ENCODE measurements at regions not wholly inside any gene's neighbourhood (a gene's known extent, or its start where the extent isn't known, plus 50 kb on each side); places are given as distances from the start of the nearest gene placed in this dataset.

- Histone ChIP-seq H3K27ac (ENCODE audit: low read length in 2 of 2) (no peak overlapping the region), H3K4me2 (replicated peaks; ENCODE audit: low read depth, low read length, poor library complexity, severe bottlenecking) (no peak overlapping the region), H3K36me3 (replicated peaks in 1 of 2; ENCODE audit: control extremely low read depth in 1 of 2, control insufficient read depth in 1 of 2, extremely low read depth in 1 of 2, insufficient read depth in 2 of 2, low read length in 1 of 2) (no peaks in the 10 kb centered on the region), H3K9ac (ENCODE audit: low read length) (no peak overlapping the region), H3K27me3 (replicated peaks in 1 of 4; ENCODE audit: control extremely low read depth in 1 of 4, control insufficient read depth in 3 of 4, insufficient read depth in 4 of 4, low read length in 3 of 4) (peaks cover 0 to 7% (median 1%) of the 10 kb centered on the region in 4 experiments), H4K20me1 (ENCODE audit: control insufficient read depth, insufficient read depth, low read length, poor library complexity, severe bottlenecking) (no peaks in the 10 kb centered on the region), H3K9me3 (ENCODE audit: control extremely low read depth in 1 of 3, control insufficient read depth in 2 of 3, insufficient read depth in 1 of 3, low read length in 2 of 3) (no peaks in the 10 kb centered on the region), H3K4me3 (ENCODE audit: control extremely low read depth in 1 of 5, extremely low read depth in 1 of 5, insufficient read depth in 1 of 5, low read depth in 2 of 5, low read length in 4 of 5) (no peak overlapping the region), H3K79me2 (ENCODE audit: control insufficient read depth, insufficient read depth, low read length) (no peaks in the 10 kb centered on the region), H3K4me1 (ENCODE audit: control insufficient read depth in 2 of 2, insufficient read depth in 2 of 2, low read length in 2 of 2) (peaks cover 0 to 3% of the 10 kb centered on the region in 2 donors), H2AFZ (ENCODE audit: insufficient read depth, low read depth, low read length, poor library complexity, severe bottlenecking) (no peak overlapping the region)
- peaks cover 25% of the 10 kb centered on the region for H3K27me3 Mint-ChIP-seq
- no CpG with 5 or more reads among the region's 2 CpGs for WGBS (ENCODE audit: insufficient coverage)
- peaks cover 8% of the 10 kb centered on the region for H3K4me1 Mint-ChIP-seq
- ChIA-PET CTCF (no interaction called here), POLR2A (no interaction called here)
- DNase-seq (no peak), ATAC-seq (ENCODE audit: low read depth) (no peak)
- H3K9me3 Mint-ChIP-seq (ENCODE audit: insufficient read depth), result no peaks in the 10 kb centered on the region
- intact Hi-C loops (cut with micrococcal nuclease), result no loop called here
- H3K4me3 Mint-ChIP-seq, result no peak overlapping the region
- no peak overlapping the region for H3K27ac Mint-ChIP-seq
- TF ChIP-seq EZH2 (IDR thresholded peaks at IDR 0.05; ENCODE audit: borderline replicate concordance, insufficient read depth, low read depth, low read length, poor library complexity, severe bottlenecking) (no peak), CTCF (IDR thresholded peaks at IDR 0.05) (no peak)
These were observed 53.0 kb upstream of the PRELP start for GRCh38 chr1:203422656-203423055.

GRCh38 chr1:203424285-203424684, 51.3 kb upstream of the PRELP start:
- intact Hi-C loops (cut with micrococcal nuclease), result no loop called here
- no peak overlapping the region for H3K4me3 ChIP-seq (ENCODE audit: control extremely low read depth in 1 of 5, extremely low read depth in 1 of 5, insufficient read depth in 1 of 5, low read depth in 2 of 5, low read length in 4 of 5)
- DNase-seq (no peak), ATAC-seq (ENCODE audit: low read depth) (no peak)
- no peaks in the 10 kb centered on the region for H4K20me1 ChIP-seq (ENCODE audit: control insufficient read depth, insufficient read depth, low read length, poor library complexity, severe bottlenecking)
- ChIA-PET CTCF (interaction anchor here (0.7 to 1.1 kb wide), 2 partner anchors 15 to 80 kb away, joined by 3 to 4 read pairs; no protein-coding TSS in a partner anchor), POLR2A (no interaction called here)
- no peaks in the 10 kb centered on the region for H3K79me2 ChIP-seq (ENCODE audit: control insufficient read depth, insufficient read depth, low read length)
- H3K9ac ChIP-seq (ENCODE audit: low read length), result no peak overlapping the region
- H3K27me3 ChIP-seq (replicated peaks in 1 of 4; ENCODE audit: control extremely low read depth in 1 of 4, control insufficient read depth in 3 of 4, insufficient read depth in 4 of 4, low read length in 3 of 4), result peaks cover 0 to 7% (median 1%) of the 10 kb centered on the region in 4 experiments
- peaks cover 0 to 3% of the 10 kb centered on the region in 2 donors for H3K4me1 ChIP-seq (ENCODE audit: control insufficient read depth in 2 of 2, insufficient read depth in 2 of 2, low read length in 2 of 2)
- no peak overlapping the region for H2AFZ ChIP-seq (ENCODE audit: insufficient read depth, low read depth, low read length, poor library complexity, severe bottlenecking)
- no peaks in the 10 kb centered on the region for H3K9me3 Mint-ChIP-seq (ENCODE audit: insufficient read depth)
- no peaks in the 10 kb centered on the region for H3K9me3 ChIP-seq (ENCODE audit: control extremely low read depth in 1 of 3, control insufficient read depth in 2 of 3, insufficient read depth in 1 of 3, low read length in 2 of 3)
- H3K36me3 ChIP-seq (replicated peaks in 1 of 2; ENCODE audit: control extremely low read depth in 1 of 2, control insufficient read depth in 1 of 2, extremely low read depth in 1 of 2, insufficient read depth in 2 of 2, low read length in 1 of 2), result no peaks in the 10 kb centered on the region
- H3K27me3 Mint-ChIP-seq, result peaks cover 37% of the 10 kb centered on the region
- WGBS (ENCODE audit: insufficient coverage), result 80% methylated on average over 1 of the region's 3 CpGs
- peaks cover 13% of the 10 kb centered on the region for H3K4me1 Mint-ChIP-seq
- no peak overlapping the region for H3K4me2 ChIP-seq (replicated peaks; ENCODE audit: low read depth, low read length, poor library complexity, severe bottlenecking)
- no peak overlapping the region for H3K4me3 Mint-ChIP-seq
- no peak overlapping the region for H3K27ac ChIP-seq (ENCODE audit: low read length in 2 of 2)
- TF ChIP-seq EZH2 (IDR thresholded peaks at IDR 0.05; ENCODE audit: borderline replicate concordance, insufficient read depth, low read depth, low read length, poor library complexity, severe bottlenecking), result no peak
- TF ChIP-seq CTCF (IDR thresholded peaks at IDR 0.05), result no peak
- no peak overlapping the region for H3K27ac Mint-ChIP-seq

All from B cell (primary cell).